ENCODE measurements at regions not wholly inside any gene's neighbourhood (a gene's known extent, or its start where the extent isn't known, plus 50 kb on each side); places are given as distances from the start of the nearest gene placed in this dataset.

DNA sequence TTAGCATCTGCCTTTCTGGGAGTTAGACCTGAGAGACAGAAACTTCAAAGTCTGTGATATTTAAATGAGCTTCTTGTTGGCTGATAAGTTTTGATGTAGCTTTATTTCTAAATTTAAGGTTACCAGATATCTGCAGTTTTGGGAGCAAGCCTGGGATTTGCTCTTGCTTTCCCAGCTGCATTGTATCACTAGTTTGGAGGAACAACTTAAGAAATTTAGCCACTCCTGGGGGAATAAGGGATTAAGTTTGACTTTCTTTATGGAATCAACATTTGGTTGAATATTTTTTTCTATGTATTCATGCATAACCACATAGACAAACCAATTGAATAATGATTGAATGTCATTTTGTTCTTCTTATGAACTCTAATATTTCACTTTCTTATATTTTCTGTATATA is 178.6 kb downstream of the POLR1F start:
- Histone ChIP-seq H4K8ac (ENCODE audit: low read depth, low read length) (no peak overlapping the region), H3K36me3 (ENCODE audit: control insufficient read depth in 1 of 2, insufficient read depth in 2 of 2, low read length in 2 of 2) (no peaks in the 10 kb centered on the region), H3K18ac (ENCODE audit: low read length) (no peak overlapping the region), H3K27me3 (ENCODE audit: insufficient read depth, low read length) (no peaks in the 10 kb centered on the region), H4K12ac (ENCODE audit: low read depth, low read length) (no peak overlapping the region), H2BK5ac (ENCODE audit: low read depth, low read length, poor library complexity) (no peak overlapping the region), H2AFZ (ENCODE audit: insufficient read depth, low read length, poor library complexity) (no peak overlapping the region), H2BK12ac (ENCODE audit: low read length) (no peak overlapping the region), H3K27ac (ENCODE audit: low read depth, low read length) (no peak overlapping the region), H3K23ac (ENCODE audit: low read length) (no peak overlapping the region), H2BK120ac (ENCODE audit: insufficient read depth, low read length, poor library complexity) (no peak overlapping the region), H3K79me1 (ENCODE audit: low read length) (no peaks in the 10 kb centered on the region), H4K91ac (ENCODE audit: low read depth, low read length) (no peak overlapping the region), H3K4me3 (ENCODE audit: low read depth, low read length) (no peak overlapping the region), H3K4ac (ENCODE audit: low read depth, low read length) (no peak overlapping the region), H2AK5ac (ENCODE audit: low read length) (no peak overlapping the region), H3K79me2 (ENCODE audit: control insufficient read depth, insufficient read depth, low read length, poor library complexity) (no peaks in the 10 kb centered on the region), H3K4me2 (ENCODE audit: low read length) (no peak overlapping the region), H3K14ac (ENCODE audit: low read length) (no peak overlapping the region), H3K9me3 (ENCODE audit: insufficient read depth, low read depth, low read length) (no peaks in the 10 kb centered on the region), H3K9ac (ENCODE audit: low read length) (no peak overlapping the region), H3K4me1 (ENCODE audit: control insufficient read depth in 1 of 2, insufficient read depth in 2 of 2, low read length in 2 of 2) (no peaks in the 10 kb centered on the region)
- DNase-seq: no peak

DNA sequence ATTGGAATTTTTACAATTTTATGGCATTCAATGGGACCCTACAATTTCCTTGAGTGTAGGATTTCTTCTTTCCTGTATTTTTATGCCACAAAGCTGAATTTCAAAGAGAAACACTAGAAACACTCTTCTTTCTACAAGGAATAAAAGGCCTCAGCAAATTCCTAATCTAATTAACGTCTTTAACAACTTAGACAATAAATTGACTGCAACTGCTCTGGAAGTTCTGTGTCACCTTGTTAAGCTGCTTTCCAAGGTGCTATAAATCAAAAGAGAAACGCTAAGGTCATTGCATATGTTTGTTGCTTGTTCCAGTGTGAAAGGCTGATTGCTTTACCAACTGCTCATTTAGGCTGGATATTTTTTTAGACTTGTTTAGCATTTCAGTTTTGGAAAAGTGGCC is 182.2 kb downstream of the POLR1F start:
- Histone ChIP-seq H3K4me3 (ENCODE audit: low read depth, low read length) (no peak overlapping the region), H4K91ac (ENCODE audit: low read depth, low read length) (no peak overlapping the region), H2BK5ac (ENCODE audit: low read depth, low read length, poor library complexity) (no peak overlapping the region), H4K12ac (ENCODE audit: low read depth, low read length) (no peak overlapping the region), H4K8ac (ENCODE audit: low read depth, low read length) (no peak overlapping the region), H3K36me3 (ENCODE audit: control insufficient read depth in 1 of 2, insufficient read depth in 2 of 2, low read length in 2 of 2) (no peaks in the 10 kb centered on the region), H2AK5ac (ENCODE audit: low read length) (no peak overlapping the region), H3K4ac (ENCODE audit: low read depth, low read length) (no peak overlapping the region), H3K27ac (ENCODE audit: low read depth, low read length) (no peak overlapping the region), H3K79me1 (ENCODE audit: low read length) (no peaks in the 10 kb centered on the region), H3K4me1 (ENCODE audit: control insufficient read depth in 1 of 2, insufficient read depth in 2 of 2, low read length in 2 of 2) (no peaks in the 10 kb centered on the region), H3K27me3 (ENCODE audit: insufficient read depth, low read length) (no peaks in the 10 kb centered on the region), H2BK12ac (ENCODE audit: low read length) (no peak overlapping the region), H2AFZ (ENCODE audit: insufficient read depth, low read length, poor library complexity) (no peak overlapping the region), H3K9ac (ENCODE audit: low read length) (no peak overlapping the region), H3K14ac (ENCODE audit: low read length) (no peak overlapping the region), H3K18ac (ENCODE audit: low read length) (no peak overlapping the region), H3K4me2 (ENCODE audit: low read length) (no peak overlapping the region), H3K9me3 (ENCODE audit: insufficient read depth, low read depth, low read length) (no peaks in the 10 kb centered on the region), H2BK120ac (ENCODE audit: insufficient read depth, low read length, poor library complexity) (no peak overlapping the region), H3K23ac (ENCODE audit: low read length) (no peak overlapping the region), H3K79me2 (ENCODE audit: control insufficient read depth, insufficient read depth, low read length, poor library complexity) (no peaks in the 10 kb centered on the region)
- WGBS (ENCODE audit: extremely low coverage, insufficient coverage, insufficient read length): no CpG with 5 or more reads among the region's 2 CpGs
- no peak for DNase-seq

DNA sequence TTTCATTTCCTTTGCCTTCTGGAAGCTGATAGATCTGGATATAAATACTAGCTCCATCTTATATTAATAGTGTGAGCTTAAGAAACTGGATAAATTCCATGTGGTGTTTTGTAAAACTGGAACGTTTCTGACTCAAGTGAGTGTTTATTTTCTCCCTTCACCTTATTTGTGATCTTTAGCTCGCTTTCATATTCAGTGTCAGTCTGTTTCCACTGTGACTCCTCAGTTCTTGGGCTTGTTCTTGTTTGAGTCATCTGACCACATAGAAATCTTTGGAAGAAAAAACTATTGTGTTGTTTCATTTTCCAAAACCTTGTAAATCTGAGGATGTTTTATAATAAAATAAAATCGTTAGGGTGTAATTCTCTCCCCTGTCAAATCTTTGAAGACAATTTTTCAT is 186.4 kb downstream of the POLR1F start:
- no peak overlapping the region for H3K27ac ChIP-seq (ENCODE audit: low read depth, low read length)
- no peak overlapping the region for H2BK5ac ChIP-seq (ENCODE audit: low read depth, low read length, poor library complexity)
- no peak overlapping the region for H3K23ac ChIP-seq (ENCODE audit: low read length)
- H3K4me1 ChIP-seq (ENCODE audit: control insufficient read depth in 1 of 2, insufficient read depth in 2 of 2, low read length in 2 of 2): no peaks in the 10 kb centered on the region
- H3K79me1 ChIP-seq (ENCODE audit: low read length): no peaks in the 10 kb centered on the region
- no peaks in the 10 kb centered on the region for H3K36me3 ChIP-seq (ENCODE audit: control insufficient read depth in 1 of 2, insufficient read depth in 2 of 2, low read length in 2 of 2)
- no CpG with 5 or more reads among the region's 3 CpGs for WGBS (ENCODE audit: extremely low coverage, insufficient coverage, insufficient read length)
- H3K14ac ChIP-seq (ENCODE audit: low read length): no peak overlapping the region
- H3K79me2 ChIP-seq (ENCODE audit: control insufficient read depth, insufficient read depth, low read length, poor library complexity): no peaks in the 10 kb centered on the region
- H3K18ac ChIP-seq (ENCODE audit: low read length): no peak overlapping the region
- no peak overlapping the region for H2AK5ac ChIP-seq (ENCODE audit: low read length)
- no peak overlapping the region for H3K4ac ChIP-seq (ENCODE audit: low read depth, low read length)
- no peak for DNase-seq
- H3K4me2 ChIP-seq (ENCODE audit: low read length): no peak overlapping the region
- no peaks in the 10 kb centered on the region for H3K27me3 ChIP-seq (ENCODE audit: insufficient read depth, low read length)
- H4K8ac ChIP-seq (ENCODE audit: low read depth, low read length): no peak overlapping the region
- no peak overlapping the region for H2BK120ac ChIP-seq (ENCODE audit: insufficient read depth, low read length, poor library complexity)
- H3K9me3 ChIP-seq (ENCODE audit: insufficient read depth, low read depth, low read length): no peaks in the 10 kb centered on the region
- no peak overlapping the region for H3K4me3 ChIP-seq (ENCODE audit: low read depth, low read length)
- H4K91ac ChIP-seq (ENCODE audit: low read depth, low read length): no peak overlapping the region
- H4K12ac ChIP-seq (ENCODE audit: low read depth, low read length): no peak overlapping the region
- H3K9ac ChIP-seq (ENCODE audit: low read length): no peak overlapping the region
- H2AFZ ChIP-seq (ENCODE audit: insufficient read depth, low read length, poor library complexity): no peak overlapping the region
- H2BK12ac ChIP-seq (ENCODE audit: low read length): no peak overlapping the region

DNA sequence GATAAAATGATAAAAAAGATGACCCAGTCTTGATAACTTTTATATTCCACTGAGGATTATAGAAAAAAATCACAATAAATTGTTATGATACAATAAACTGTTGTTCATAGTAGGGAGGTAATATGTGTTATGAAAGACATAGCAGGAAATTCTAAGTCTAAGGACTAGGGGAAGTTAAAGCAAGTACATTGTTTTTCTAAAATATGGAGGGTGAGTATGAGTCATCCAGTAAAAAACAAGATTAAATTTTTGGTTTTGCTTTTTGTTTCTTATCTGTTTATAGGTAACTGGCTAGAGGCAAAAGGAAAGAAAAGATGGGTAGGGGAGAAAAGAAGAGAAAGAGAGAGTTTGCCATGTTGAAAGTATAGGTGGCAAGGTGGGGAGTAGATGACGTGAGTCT is 188.4 kb downstream of the POLR1F start:
- no peak overlapping the region for H3K4me3 ChIP-seq (ENCODE audit: low read depth, low read length)
- no peak overlapping the region for H2BK120ac ChIP-seq (ENCODE audit: insufficient read depth, low read length, poor library complexity)
- H3K27ac ChIP-seq (ENCODE audit: low read depth, low read length): no peak overlapping the region
- no peak overlapping the region for H4K12ac ChIP-seq (ENCODE audit: low read depth, low read length)
- no peak overlapping the region for H3K14ac ChIP-seq (ENCODE audit: low read length)
- no CpG with 5 or more reads among the region's 1 CpG for WGBS (ENCODE audit: extremely low coverage, insufficient coverage, insufficient read length)
- DNase-seq: no peak
- no peaks in the 10 kb centered on the region for H3K79me2 ChIP-seq (ENCODE audit: control insufficient read depth, insufficient read depth, low read length, poor library complexity)
- H3K79me1 ChIP-seq (ENCODE audit: low read length): no peaks in the 10 kb centered on the region
- no peaks in the 10 kb centered on the region for H3K4me1 ChIP-seq (ENCODE audit: control insufficient read depth in 1 of 2, insufficient read depth in 2 of 2, low read length in 2 of 2)
- no peak overlapping the region for H2BK5ac ChIP-seq (ENCODE audit: low read depth, low read length, poor library complexity)
- no peaks in the 10 kb centered on the region for H3K36me3 ChIP-seq (ENCODE audit: control insufficient read depth in 1 of 2, insufficient read depth in 2 of 2, low read length in 2 of 2)
- no peak overlapping the region for H4K91ac ChIP-seq (ENCODE audit: low read depth, low read length)
- H3K4me2 ChIP-seq (ENCODE audit: low read length): no peak overlapping the region
- no peak overlapping the region for H3K9ac ChIP-seq (ENCODE audit: low read length)
- H3K18ac ChIP-seq (ENCODE audit: low read length): no peak overlapping the region
- H4K8ac ChIP-seq (ENCODE audit: low read depth, low read length): no peak overlapping the region
- no peaks in the 10 kb centered on the region for H3K27me3 ChIP-seq (ENCODE audit: insufficient read depth, low read length)
- H3K9me3 ChIP-seq (ENCODE audit: insufficient read depth, low read depth, low read length): no peaks in the 10 kb centered on the region
- H3K4ac ChIP-seq (ENCODE audit: low read depth, low read length): no peak overlapping the region
- no peak overlapping the region for H2AFZ ChIP-seq (ENCODE audit: insufficient read depth, low read length, poor library complexity)
- H2AK5ac ChIP-seq (ENCODE audit: low read length): no peak overlapping the region
- no peak overlapping the region for H2BK12ac ChIP-seq (ENCODE audit: low read length)
- H3K23ac ChIP-seq (ENCODE audit: low read length): no peak overlapping the region
